Ascending aorta (tissue), 2 donors: ENCODE measurements at regions not wholly inside any gene's neighbourhood (a gene's known extent, or its start where the extent isn't known, plus 50 kb on each side); places are given as distances from the start of the nearest gene placed in this dataset.

Source experiments
- DNase-seq, 2 donors: peaks; one replicate each; pipeline ENCODE4 v3.0.0-alpha.2; 2019; ENCODE audit warnings: low spot score in 2 of 2
- H3K27ac ChIP-seq, 2 donors: fragments of 200-600 bp; sonication (generic); one replicate each; pipeline ENCODE4 v1.5.1; 2016 to 2017; ENCODE audit warnings: mild to moderate bottlenecking in 1 of 2
- H3K27me3 ChIP-seq: fragments of 200-600 bp; sonication (generic); one replicate; pipeline ENCODE4 v1.5.1; 2017
- H3K36me3 ChIP-seq, 2 donors: fragments of 200-600 bp; sonication (generic); one replicate each; pipeline ENCODE4 v1.5.1; 2016
- H3K4me1 ChIP-seq, 2 donors: fragments of 200-600 bp; sonication (generic); one replicate each; pipeline ENCODE4 v1.5.1; 2016 to 2017; ENCODE audit warnings: mild to moderate bottlenecking in 1 of 2
- H3K4me3 ChIP-seq, 2 donors: fragments of 200-600 bp; sonication (generic); one replicate each; pipeline ENCODE4 v1.5.1; 2016 to 2017; ENCODE audit warnings: mild to moderate bottlenecking in 1 of 2
- H3K9me3 ChIP-seq, 2 donors: fragments of 200-600 bp; sonication (generic); one replicate each; pipeline ENCODE4 v1.5.1; 2016
- CTCF ChIP-seq, 3 experiments: fragments of 200-600 bp in 2 of 3; fragments of 450-650 bp in 1 of 3; sonication (generic) in 2 of 3; IDR thresholded peaks; one replicate each; pipeline ENCODE4 v1.5.1; 2016 to 2019; ENCODE audit warnings: antibody characterized with exemption in 3 of 3, mild to moderate bottlenecking in 1 of 3, moderate library complexity in 1 of 3
- intact Hi-C: fragments of 100-400 bp; cut with DNase I; formaldehyde crosslinking; loops from one replicate; pipeline ENCODE4 v1.15.1; 2023

DNA sequence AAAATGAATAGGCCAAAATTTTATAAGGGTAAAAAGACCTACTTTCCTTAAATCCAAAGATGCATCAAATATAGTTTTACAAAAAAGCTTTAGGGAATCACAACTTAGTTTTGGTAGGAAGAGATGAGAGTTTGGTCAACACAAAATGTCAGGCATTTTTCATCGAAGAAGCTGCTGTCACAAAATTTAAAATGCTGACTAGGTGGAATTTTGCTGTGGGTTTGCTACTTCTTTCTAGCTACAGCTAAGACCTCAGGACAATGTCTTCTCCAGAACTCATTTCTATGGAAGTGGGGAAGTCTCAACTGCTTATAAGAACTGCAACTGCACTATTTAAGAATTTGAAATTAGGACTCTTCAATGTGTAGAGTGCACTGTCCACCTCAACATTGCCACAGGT is 351.1 kb downstream of the HAO1 start:
- H3K4me3 ChIP-seq: no peak overlapping the region
- no peak overlapping the region for H3K27ac ChIP-seq
- H3K9me3 ChIP-seq: no peaks in the 10 kb centered on the region
- H3K4me1 ChIP-seq: no peaks in the 10 kb centered on the region
- TF ChIP-seq CTCF (IDR thresholded peaks at IDR 0.05): no peak
- no peaks in the 10 kb centered on the region for H3K27me3 ChIP-seq
- DNase-seq: no peak
- intact Hi-C loops: no loop called here
- no peaks in the 10 kb centered on the region for H3K36me3 ChIP-seq

GRCh38 chr20:7596541-7596940 is 343.7 kb downstream of the HAO1 start:
- Histone ChIP-seq H3K4me1 (no peaks in the 10 kb centered on the region), H3K9me3 (no peaks in the 10 kb centered on the region), H3K36me3 (no peaks in the 10 kb centered on the region), H3K27ac (no peak overlapping the region), H3K4me3 (no peak overlapping the region), H3K27me3 (no peaks in the 10 kb centered on the region)
- TF ChIP-seq CTCF (IDR thresholded peaks at IDR 0.05): no peak
- DNase-seq: no peak
- intact Hi-C loops: no loop called here

- Histone ChIP-seq H3K27ac (no peak overlapping the region), H3K27me3 (no peaks in the 10 kb centered on the region), H3K4me1 (no peaks in the 10 kb centered on the region), H3K9me3 (peaks cover 0 to 5% of the 10 kb centered on the region in 2 donors), H3K36me3 (no peaks in the 10 kb centered on the region), H3K4me3 (no peak overlapping the region)
- intact Hi-C loops: no loop called here
- no peak for DNase-seq
- TF ChIP-seq CTCF (IDR thresholded peaks at IDR 0.05): no peak
Measured at GRCh38 chr20:7601431-7601830, 338.8 kb downstream of the HAO1 start.

- H3K27me3 ChIP-seq: no peaks in the 10 kb centered on the region
- no peak for TF ChIP-seq CTCF (IDR thresholded peaks at IDR 0.05)
- no peak overlapping the region for H3K27ac ChIP-seq
- intact Hi-C loops: no loop called here
- DNase-seq: no peak
- H3K4me1 ChIP-seq: no peaks in the 10 kb centered on the region
- H3K4me3 ChIP-seq: no peak overlapping the region
- H3K36me3 ChIP-seq: no peaks in the 10 kb centered on the region
- H3K9me3 ChIP-seq: peaks cover 0 to 5% of the 10 kb centered on the region in 2 donors
Measured at GRCh38 chr20:7606941-7607340, 333.3 kb downstream of the HAO1 start.

GRCh38 chr20:7608250-7608649 is 332.0 kb downstream of the HAO1 start:
- H3K4me1 ChIP-seq: no peaks in the 10 kb centered on the region
- peaks cover 0 to 3% of the 10 kb centered on the region in 2 donors for H3K9me3 ChIP-seq
- H3K4me3 ChIP-seq: no peak overlapping the region
- H3K27me3 ChIP-seq: no peaks in the 10 kb centered on the region
- TF ChIP-seq CTCF (IDR thresholded peaks at IDR 0.05): no peak
- intact Hi-C loops: no loop called here
- no peak for DNase-seq
- H3K27ac ChIP-seq: no peak overlapping the region
- H3K36me3 ChIP-seq: no peaks in the 10 kb centered on the region

DNA sequence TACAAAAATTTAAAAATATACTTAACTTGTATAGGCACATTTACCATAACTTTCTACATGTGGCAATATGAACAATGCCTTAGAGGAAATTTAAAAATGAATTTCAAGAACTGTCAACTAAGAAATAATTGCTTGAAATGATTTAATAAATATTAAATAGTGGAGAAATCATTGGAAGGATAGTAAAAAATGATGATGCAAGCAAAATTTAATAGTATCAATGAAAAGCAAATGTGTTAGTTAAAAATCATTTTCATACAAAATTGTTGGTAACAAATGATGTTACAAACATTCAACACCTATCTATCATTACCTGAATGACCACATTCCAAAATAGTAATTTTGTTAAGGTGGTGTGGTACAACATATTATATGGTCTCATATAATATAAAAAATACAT is 331.0 kb downstream of the HAO1 start:
- no peak for TF ChIP-seq CTCF (IDR thresholded peaks at IDR 0.05)
- Histone ChIP-seq H3K36me3 (no peaks in the 10 kb centered on the region), H3K27me3 (no peaks in the 10 kb centered on the region), H3K4me3 (no peak overlapping the region), H3K4me1 (no peaks in the 10 kb centered on the region), H3K9me3 (no peaks in the 10 kb centered on the region), H3K27ac (no peak overlapping the region)
- intact Hi-C loops: no loop called here
- no peak for DNase-seq
